ENCODE measurements at regions not wholly inside any gene's neighbourhood (a gene's known extent, or its start where the extent isn't known, plus 50 kb on each side); places are given as distances from the start of the nearest gene placed in this dataset.

DNA sequence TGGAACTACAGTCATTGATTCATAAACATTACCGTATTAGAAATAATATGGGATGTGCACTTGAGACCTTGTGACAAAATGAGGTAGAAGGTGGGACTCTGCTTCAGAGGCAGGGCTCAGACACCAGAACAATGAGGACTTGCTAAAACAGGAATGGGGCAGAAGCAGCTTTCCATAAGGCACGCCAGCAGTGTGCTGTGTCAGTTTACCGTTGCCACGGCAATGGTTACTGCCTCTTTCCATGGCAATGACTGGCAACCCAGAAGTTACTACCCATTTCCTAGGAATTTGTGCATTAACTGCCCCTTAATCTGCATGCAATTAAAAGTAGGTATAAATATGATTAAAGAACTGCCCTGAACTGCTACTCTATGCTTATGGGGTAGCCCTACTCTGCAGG is 169.0 kb downstream of the CHRM3 start:
- Histone ChIP-seq H3K27me3 (ENCODE audit: insufficient read depth, low read length) (no peaks in the 10 kb centered on the region), H2AFZ (ENCODE audit: insufficient read depth, low read length, poor library complexity) (no peak overlapping the region)
- no CpG with 5 or more reads among the region's 4 CpGs for WGBS (ENCODE audit: extremely low coverage, insufficient coverage, insufficient read length)

DNA sequence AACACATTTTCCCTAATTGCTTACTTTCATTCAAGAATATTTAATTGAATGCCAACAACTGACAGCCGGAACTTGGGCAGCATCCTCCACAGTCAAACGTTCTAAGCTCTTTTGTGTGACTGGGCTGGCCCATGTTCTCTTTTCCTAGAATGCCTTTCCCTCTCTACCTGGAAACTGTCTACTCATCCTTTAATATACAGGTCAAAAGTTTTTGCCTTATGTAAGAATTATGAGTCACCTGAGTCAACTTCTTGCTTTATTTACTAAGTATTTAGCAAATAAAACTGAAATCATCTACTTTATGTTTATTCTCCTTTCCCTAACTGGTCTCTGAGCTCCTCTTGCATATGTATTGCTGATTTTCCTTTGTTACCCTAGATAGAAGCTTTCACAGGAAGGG is 172.2 kb downstream of the CHRM3 start:
- no peak overlapping the region for H2BK120ac ChIP-seq (ENCODE audit: insufficient read depth, low read length, poor library complexity)
- no peak overlapping the region for H4K91ac ChIP-seq (ENCODE audit: low read depth, low read length)
- no peak overlapping the region for H3K9ac ChIP-seq (ENCODE audit: low read length)
- H3K27me3 ChIP-seq (ENCODE audit: insufficient read depth, low read length) = no peaks in the 10 kb centered on the region
- H3K4ac ChIP-seq (ENCODE audit: low read depth, low read length) = no peak overlapping the region
- H2BK12ac ChIP-seq (ENCODE audit: low read length) = no peak overlapping the region
- H4K12ac ChIP-seq (ENCODE audit: low read depth, low read length) = no peak overlapping the region
- no peaks in the 10 kb centered on the region for H3K36me3 ChIP-seq (ENCODE audit: control insufficient read depth in 1 of 2, insufficient read depth in 2 of 2, low read length in 2 of 2)
- no peak overlapping the region for H3K4me2 ChIP-seq (ENCODE audit: low read length)
- H2AK5ac ChIP-seq (ENCODE audit: low read length) = no peak overlapping the region
- H3K27ac ChIP-seq (ENCODE audit: low read depth, low read length) = no peak overlapping the region
- H3K4me3 ChIP-seq (ENCODE audit: low read depth, low read length) = no peak overlapping the region
- no peaks in the 10 kb centered on the region for H3K79me2 ChIP-seq (ENCODE audit: control insufficient read depth, insufficient read depth, low read length, poor library complexity)
- H2BK5ac ChIP-seq (ENCODE audit: low read depth, low read length, poor library complexity) = no peak overlapping the region
- no peak for DNase-seq
- WGBS (ENCODE audit: extremely low coverage, insufficient coverage, insufficient read length) = no CpG with 5 or more reads among the region's 2 CpGs
- H3K79me1 ChIP-seq (ENCODE audit: low read length) = no peaks in the 10 kb centered on the region
- no peaks in the 10 kb centered on the region for H3K9me3 ChIP-seq (ENCODE audit: insufficient read depth, low read depth, low read length)
- H2AFZ ChIP-seq (ENCODE audit: insufficient read depth, low read length, poor library complexity) = no peak overlapping the region
- no peak overlapping the region for H3K14ac ChIP-seq (ENCODE audit: low read length)
- no peak overlapping the region for H4K8ac ChIP-seq (ENCODE audit: low read depth, low read length)
- H3K4me1 ChIP-seq (ENCODE audit: control insufficient read depth in 1 of 2, insufficient read depth in 2 of 2, low read length in 2 of 2) = no peaks in the 10 kb centered on the region
- H3K18ac ChIP-seq (ENCODE audit: low read length) = no peak overlapping the region
- no peak overlapping the region for H3K23ac ChIP-seq (ENCODE audit: low read length)

More for the DNA sequence above, 169.0 kb downstream of the CHRM3 start:
- no peak overlapping the region for H3K23ac ChIP-seq (ENCODE audit: low read length)
- no peaks in the 10 kb centered on the region for H3K4me1 ChIP-seq (ENCODE audit: control insufficient read depth in 1 of 2, insufficient read depth in 2 of 2, low read length in 2 of 2)
- H3K9me3 ChIP-seq (ENCODE audit: insufficient read depth, low read depth, low read length) = no peaks in the 10 kb centered on the region
- H3K9ac ChIP-seq (ENCODE audit: low read length) = no peak overlapping the region
- no peak overlapping the region for H2BK5ac ChIP-seq (ENCODE audit: low read depth, low read length, poor library complexity)
- no peak overlapping the region for H3K27ac ChIP-seq (ENCODE audit: low read depth, low read length)
- H2BK120ac ChIP-seq (ENCODE audit: insufficient read depth, low read length, poor library complexity) = no peak overlapping the region
- H2AK5ac ChIP-seq (ENCODE audit: low read length) = no peak overlapping the region
- H2BK12ac ChIP-seq (ENCODE audit: low read length) = no peak overlapping the region
- no peak overlapping the region for H4K12ac ChIP-seq (ENCODE audit: low read depth, low read length)
- no peak overlapping the region for H3K4me3 ChIP-seq (ENCODE audit: low read depth, low read length)
- H4K8ac ChIP-seq (ENCODE audit: low read depth, low read length) = no peak overlapping the region
- no peak for DNase-seq
- no peak overlapping the region for H4K91ac ChIP-seq (ENCODE audit: low read depth, low read length)
- no peak overlapping the region for H3K14ac ChIP-seq (ENCODE audit: low read length)
- H3K79me2 ChIP-seq (ENCODE audit: control insufficient read depth, insufficient read depth, low read length, poor library complexity) = no peaks in the 10 kb centered on the region
- no peak overlapping the region for H3K4ac ChIP-seq (ENCODE audit: low read depth, low read length)
- H3K4me2 ChIP-seq (ENCODE audit: low read length) = no peak overlapping the region
- H3K36me3 ChIP-seq (ENCODE audit: control insufficient read depth in 1 of 2, insufficient read depth in 2 of 2, low read length in 2 of 2) = no peaks in the 10 kb centered on the region
- no peaks in the 10 kb centered on the region for H3K79me1 ChIP-seq (ENCODE audit: low read length)
- no peak overlapping the region for H3K18ac ChIP-seq (ENCODE audit: low read length)

DNA sequence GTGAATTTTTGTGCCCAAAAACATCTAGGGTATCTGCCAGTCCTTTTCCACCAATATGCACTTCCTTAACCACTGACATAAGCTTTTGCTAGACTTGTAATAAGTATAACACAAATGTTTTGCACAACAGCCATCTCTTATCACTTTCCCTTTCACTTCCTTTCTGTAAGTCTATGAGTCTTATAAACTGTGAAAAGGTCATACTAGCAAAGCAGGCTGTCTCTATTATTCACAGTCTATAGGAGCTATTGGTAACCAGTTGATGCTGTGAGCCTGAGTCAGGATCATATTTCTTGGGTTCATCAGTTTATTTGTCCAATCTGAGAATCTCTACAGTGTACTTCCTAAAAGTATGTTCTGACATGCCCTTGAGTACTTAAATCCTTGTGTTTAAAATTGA is 172.6 kb downstream of the CHRM3 start:
- Histone ChIP-seq H3K79me1 (ENCODE audit: low read length) (no peaks in the 10 kb centered on the region), H3K4me3 (ENCODE audit: low read depth, low read length) (no peak overlapping the region), H3K27me3 (ENCODE audit: insufficient read depth, low read length) (no peaks in the 10 kb centered on the region), H3K79me2 (ENCODE audit: control insufficient read depth, insufficient read depth, low read length, poor library complexity) (no peaks in the 10 kb centered on the region), H3K4me2 (ENCODE audit: low read length) (no peak overlapping the region), H2BK120ac (ENCODE audit: insufficient read depth, low read length, poor library complexity) (no peak overlapping the region), H4K91ac (ENCODE audit: low read depth, low read length) (no peak overlapping the region), H3K36me3 (ENCODE audit: control insufficient read depth in 1 of 2, insufficient read depth in 2 of 2, low read length in 2 of 2) (no peaks in the 10 kb centered on the region), H2AFZ (ENCODE audit: insufficient read depth, low read length, poor library complexity) (no peak overlapping the region), H3K4ac (ENCODE audit: low read depth, low read length) (no peak overlapping the region), H3K27ac (ENCODE audit: low read depth, low read length) (no peak overlapping the region), H4K12ac (ENCODE audit: low read depth, low read length) (no peak overlapping the region), H2BK5ac (ENCODE audit: low read depth, low read length, poor library complexity) (no peak overlapping the region), H3K23ac (ENCODE audit: low read length) (no peak overlapping the region), H3K18ac (ENCODE audit: low read length) (no peak overlapping the region), H2BK12ac (ENCODE audit: low read length) (no peak overlapping the region), H3K9ac (ENCODE audit: low read length) (no peak overlapping the region), H3K4me1 (ENCODE audit: control insufficient read depth in 1 of 2, insufficient read depth in 2 of 2, low read length in 2 of 2) (no peaks in the 10 kb centered on the region), H3K9me3 (ENCODE audit: insufficient read depth, low read depth, low read length) (no peaks in the 10 kb centered on the region), H2AK5ac (ENCODE audit: low read length) (no peak overlapping the region), H3K14ac (ENCODE audit: low read length) (no peak overlapping the region), H4K8ac (ENCODE audit: low read depth, low read length) (no peak overlapping the region)
- DNase-seq = no peak

DNA sequence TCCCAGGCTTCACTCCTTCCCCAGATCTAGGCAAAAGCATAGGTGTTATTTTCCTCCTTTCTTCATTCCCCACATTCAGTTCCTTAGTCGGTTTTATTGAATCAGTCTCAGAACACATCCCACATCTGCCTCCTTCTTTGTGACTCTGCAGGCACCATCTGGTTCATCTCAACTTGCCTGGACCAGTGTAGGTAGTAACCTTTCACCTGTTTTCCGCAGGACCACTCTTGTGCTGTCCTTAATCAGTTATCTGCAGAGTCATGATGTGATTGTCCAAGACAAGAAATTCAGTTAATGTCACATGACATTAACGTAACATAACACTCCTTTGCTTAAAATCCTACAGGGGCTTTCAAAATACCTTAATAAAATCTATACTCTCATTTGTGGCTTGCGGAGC is 174.6 kb downstream of the CHRM3 start:
- no peak overlapping the region for H3K4ac ChIP-seq (ENCODE audit: low read depth, low read length)
- H2AFZ ChIP-seq (ENCODE audit: insufficient read depth, low read length, poor library complexity) = no peak overlapping the region
- H3K23ac ChIP-seq (ENCODE audit: low read length) = no peak overlapping the region
- H4K91ac ChIP-seq (ENCODE audit: low read depth, low read length) = no peak overlapping the region
- no peaks in the 10 kb centered on the region for H3K4me1 ChIP-seq (ENCODE audit: control insufficient read depth in 1 of 2, insufficient read depth in 2 of 2, low read length in 2 of 2)
- H3K18ac ChIP-seq (ENCODE audit: low read length) = no peak overlapping the region
- no peak overlapping the region for H2BK120ac ChIP-seq (ENCODE audit: insufficient read depth, low read length, poor library complexity)
- whole genome bisulfite sequencing (ENCODE audit: extremely low coverage, insufficient coverage, insufficient read length) = no CpG with 5 or more reads among the region's 4 CpGs
- no peaks in the 10 kb centered on the region for H3K79me1 ChIP-seq (ENCODE audit: low read length)
- H4K12ac ChIP-seq (ENCODE audit: low read depth, low read length) = no peak overlapping the region
- no peak overlapping the region for H2BK12ac ChIP-seq (ENCODE audit: low read length)
- H2AK5ac ChIP-seq (ENCODE audit: low read length) = no peak overlapping the region
- H3K36me3 ChIP-seq (ENCODE audit: control insufficient read depth in 1 of 2, insufficient read depth in 2 of 2, low read length in 2 of 2) = no peaks in the 10 kb centered on the region
- DNase-seq = no peak
- H3K27me3 ChIP-seq (ENCODE audit: insufficient read depth, low read length) = no peaks in the 10 kb centered on the region
- H3K14ac ChIP-seq (ENCODE audit: low read length) = no peak overlapping the region
- H3K79me2 ChIP-seq (ENCODE audit: control insufficient read depth, insufficient read depth, low read length, poor library complexity) = no peaks in the 10 kb centered on the region
- H3K9me3 ChIP-seq (ENCODE audit: insufficient read depth, low read depth, low read length) = no peaks in the 10 kb centered on the region
- H3K4me3 ChIP-seq (ENCODE audit: low read depth, low read length) = no peak overlapping the region
- no peak overlapping the region for H3K4me2 ChIP-seq (ENCODE audit: low read length)
- no peak overlapping the region for H3K27ac ChIP-seq (ENCODE audit: low read depth, low read length)
- H2BK5ac ChIP-seq (ENCODE audit: low read depth, low read length, poor library complexity) = no peak overlapping the region
- H4K8ac ChIP-seq (ENCODE audit: low read depth, low read length) = no peak overlapping the region
- H3K9ac ChIP-seq (ENCODE audit: low read length) = no peak overlapping the region

DNA sequence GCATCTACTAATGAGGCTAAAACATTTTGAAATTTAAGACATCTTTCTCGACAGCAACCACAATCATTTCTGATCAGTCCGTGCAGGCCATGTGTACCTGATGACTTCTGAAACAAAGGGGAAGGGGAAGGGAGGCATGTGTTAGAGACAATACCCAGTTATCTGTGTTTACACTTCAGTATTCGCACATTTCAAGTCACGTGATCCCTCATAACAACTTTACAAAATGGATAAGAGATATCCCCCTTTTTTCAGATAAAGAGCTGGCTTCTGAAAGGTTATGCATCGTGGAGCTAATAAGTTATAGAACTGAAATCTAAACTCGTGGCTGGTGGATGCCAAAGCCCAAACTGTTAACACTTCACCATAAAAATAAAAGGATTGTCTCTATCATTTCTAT is 175.7 kb downstream of the CHRM3 start:
- Histone ChIP-seq H4K91ac (ENCODE audit: low read depth, low read length) (no peak overlapping the region), H2AK5ac (ENCODE audit: low read length) (no peak overlapping the region), H3K27me3 (ENCODE audit: insufficient read depth, low read length) (no peaks in the 10 kb centered on the region), H2BK120ac (ENCODE audit: insufficient read depth, low read length, poor library complexity) (no peak overlapping the region), H4K12ac (ENCODE audit: low read depth, low read length) (no peak overlapping the region), H3K36me3 (ENCODE audit: control insufficient read depth in 1 of 2, insufficient read depth in 2 of 2, low read length in 2 of 2) (no peaks in the 10 kb centered on the region), H3K9me3 (ENCODE audit: insufficient read depth, low read depth, low read length) (no peaks in the 10 kb centered on the region), H3K79me2 (ENCODE audit: control insufficient read depth, insufficient read depth, low read length, poor library complexity) (no peaks in the 10 kb centered on the region), H2BK12ac (ENCODE audit: low read length) (no peak overlapping the region), H3K4me2 (ENCODE audit: low read length) (no peak overlapping the region), H4K8ac (ENCODE audit: low read depth, low read length) (no peak overlapping the region), H3K4ac (ENCODE audit: low read depth, low read length) (no peak overlapping the region), H3K9ac (ENCODE audit: low read length) (no peak overlapping the region), H3K79me1 (ENCODE audit: low read length) (no peaks in the 10 kb centered on the region), H3K23ac (ENCODE audit: low read length) (no peak overlapping the region), H2AFZ (ENCODE audit: insufficient read depth, low read length, poor library complexity) (no peak overlapping the region), H3K27ac (ENCODE audit: low read depth, low read length) (no peak overlapping the region), H3K4me1 (ENCODE audit: control insufficient read depth in 1 of 2, insufficient read depth in 2 of 2, low read length in 2 of 2) (no peaks in the 10 kb centered on the region), H2BK5ac (ENCODE audit: low read depth, low read length, poor library complexity) (no peak overlapping the region), H3K14ac (ENCODE audit: low read length) (no peak overlapping the region), H3K18ac (ENCODE audit: low read length) (no peak overlapping the region), H3K4me3 (ENCODE audit: low read depth, low read length) (no peak overlapping the region)
- WGBS (ENCODE audit: extremely low coverage, insufficient coverage, insufficient read length) = no CpG with 5 or more reads among the region's 6 CpGs
- no peak for DNase-seq

Data from trophoblast cell (in vitro differentiated cells and primary cell).